GM19043 (cell line): ENCODE measurements at regions not wholly inside any gene's neighbourhood (a gene's known extent, or its start where the extent isn't known, plus 50 kb on each side); places are given as distances from the start of the nearest gene placed in this dataset.

Experiments
- ATAC-seq: cut with Tn5 transposase; IDR thresholded peaks from one replicate; pipeline ENCODE4 v1.9.1; 2021; ENCODE audit warnings: low read depth; ENCODE audit not compliant: unreplicated experiment

GRCh38 chr20:24829649-24830370 lies 119.3 kb upstream of the CST7 start:
- no peak for ATAC-seq

GRCh38 chr20:24830649-24831048 lies 118.4 kb upstream of the CST7 start:
- ATAC-seq: no peak

GRCh38 chr20:24831232-24831631 lies 117.8 kb upstream of the CST7 start:
- no peak for ATAC-seq

- no peak for ATAC-seq
Measured at GRCh38 chr20:24832518-24832917, 116.6 kb upstream of the CST7 start.

GRCh38 chr20:24833592-24833991 lies 115.5 kb upstream of the CST7 start:
- no peak for ATAC-seq

- ATAC-seq: no peak
Measured at GRCh38 chr20:24834310-24834709, 114.8 kb upstream of the CST7 start.

GRCh38 chr20:24835195-24835594 lies 113.9 kb upstream of the CST7 start:
- no peak for ATAC-seq

- no peak for ATAC-seq
Measured at GRCh38 chr20:24836041-24836533, 113.0 kb upstream of the CST7 start.

- ATAC-seq: no peak
Measured at GRCh38 chr20:24836661-24837299, 112.3 kb upstream of the CST7 start.

- no peak for ATAC-seq
Measured at GRCh38 chr20:24837781-24838450, 111.2 kb upstream of the CST7 start.

- ATAC-seq: no peak
Measured at GRCh38 chr20:24838546-24839535, 110.2 kb upstream of the CST7 start.

- peak; percentile 23 for ATAC-seq
Measured at GRCh38 chr20:24840121-24840713, 108.9 kb upstream of the CST7 start.

GRCh38 chr20:24842274-24842917 lies 106.7 kb upstream of the CST7 start:
- ATAC-seq: no peak

- peak; percentile 81 for ATAC-seq
Measured at GRCh38 chr20:24842918-24843715, 106.0 kb upstream of the CST7 start.

- ATAC-seq: no peak
Measured at GRCh38 chr20:24850176-24850575, 98.9 kb upstream of the CST7 start.

- ATAC-seq: peak; percentile 53
Measured at GRCh38 chr20:24851346-24852019, 97.6 kb upstream of the CST7 start.

GRCh38 chr20:24853916-24854315 lies 95.2 kb upstream of the CST7 start:
- no peak for ATAC-seq

- no peak for ATAC-seq
Measured at GRCh38 chr20:24855848-24856247, 93.2 kb upstream of the CST7 start.
